IMR-90 (cell line): ENCODE measurements at regions not wholly inside any gene's neighbourhood (a gene's known extent, or its start where the extent isn't known, plus 50 kb on each side); places are given as distances from the start of the nearest gene placed in this dataset.

ENCODE experiments used
- ATAC-seq: fragments of 200-7000 bp; cut with Tn5 transposase; 2 replicates; pipeline ENCODE4 v1.9.1; 2020; ENCODE audit warnings: low read depth, mild to moderate bottlenecking, moderate library complexity
- BruUV-seq: library from RNA; stranded (reverse); fragments of 400-500 nt; replicated peaks from 2 replicates; lab custom pipeline; 2021; lab: Mats Ljungman, UMichigan
- CTCF ChIA-PET: fragments of 300-600 bp; formaldehyde crosslinking; extraction: SDS; loops from one replicate; lab custom pipeline; 2021; ENCODE audit warnings: antibody characterized with exemption; lab: Yijun Ruan, JAX
- POLR2A ChIA-PET: fragments of 300-600 bp; sonication (Branson Sonifier 250); formaldehyde crosslinking; loops from one replicate; lab custom pipeline; 2022; ENCODE audit warnings: antibody characterized with exemption; ENCODE audit not compliant: unreplicated experiment; lab: Charles Lee
- DNase-seq: peaks from one replicate; pipeline ENCODE4 v3.0.0; 2013
- H2AFZ ChIP-seq: replicated peaks from 2 replicates; pipeline ENCODE3; 2013; ENCODE audit warnings: low read length, mild to moderate bottlenecking; ENCODE audit not compliant: poor library complexity
- H2AK5ac ChIP-seq: 2 replicates; pipeline ENCODE4 v1.6.1; 2013; ENCODE audit warnings: low read depth, low read length, inconsistent platforms
- H2AK9ac ChIP-seq: replicated peaks from 2 replicates; pipeline ENCODE3; 2013; ENCODE audit warnings: mild to moderate bottlenecking, low read depth, low read length, moderate library complexity; ENCODE audit not compliant: poor library complexity
- H2BK120ac ChIP-seq: 2 replicates; pipeline ENCODE4 v1.6.1; 2013; ENCODE audit warnings: low read depth, low read length, inconsistent platforms
- H2BK15ac ChIP-seq: 3 replicates; pipeline ENCODE4 v1.6.1; 2013; ENCODE audit warnings: low read depth, low read length, inconsistent platforms
- H2BK20ac ChIP-seq: 2 replicates; pipeline ENCODE4 v1.6.1; 2013; ENCODE audit warnings: low read depth, mild to moderate bottlenecking, inconsistent platforms, low read length, moderate library complexity
- H2BK5ac ChIP-seq: 2 replicates; pipeline ENCODE4 v1.6.1; 2013; ENCODE audit warnings: mild to moderate bottlenecking, low read depth, low read length, inconsistent platforms; ENCODE audit not compliant: poor library complexity, severe bottlenecking
- H3K14ac ChIP-seq: replicated peaks from 2 replicates; pipeline ENCODE4 v1.6.1; 2013; ENCODE audit warnings: low read depth, low read length, inconsistent platforms
- H3K18ac ChIP-seq: 2 replicates; pipeline ENCODE4 v1.6.1; 2013; ENCODE audit warnings: low read depth, low read length, control low read depth
- H3K23ac ChIP-seq: 2 replicates; pipeline ENCODE4 v1.6.1; 2013; ENCODE audit warnings: low read depth, low read length, inconsistent platforms
- H3K27ac ChIP-seq: 2 replicates; pipeline ENCODE4 v1.5.1; 2013; ENCODE audit warnings: mild to moderate bottlenecking, control low read depth, low read length; ENCODE audit not compliant: insufficient read depth
- H3K27me3 ChIP-seq: 2 replicates; pipeline ENCODE4 v1.6.1; 2013; ENCODE audit warnings: low read length; ENCODE audit not compliant: control insufficient read depth, insufficient read depth
- H3K36me3 ChIP-seq: 2 replicates; pipeline ENCODE4 v1.6.1; 2013; ENCODE audit warnings: low read length, mixed read lengths; ENCODE audit not compliant: control insufficient read depth, insufficient read depth
- H3K4ac ChIP-seq: 2 replicates; pipeline ENCODE4 v1.6.1; 2013; ENCODE audit warnings: low read depth, low read length, inconsistent platforms
- H3K4me1 ChIP-seq: 2 replicates; pipeline ENCODE4 v1.6.1; 2013; ENCODE audit warnings: low read length, mixed read lengths; ENCODE audit not compliant: control insufficient read depth, insufficient read depth
- H3K4me2 ChIP-seq: 2 replicates; pipeline ENCODE4 v1.6.1; 2013; ENCODE audit warnings: low read depth, mild to moderate bottlenecking, control low read depth, low read length, moderate library complexity
- H3K4me3 ChIP-seq: 2 replicates; pipeline ENCODE4 v1.5.1; 2013; ENCODE audit warnings: low read depth, mild to moderate bottlenecking, control low read depth, low read length, moderate library complexity; ENCODE audit not compliant: insufficient read depth
- H3K56ac ChIP-seq: 2 replicates; pipeline ENCODE4 v1.6.1; 2013; ENCODE audit warnings: low read length, inconsistent platforms; ENCODE audit not compliant: insufficient read depth; ENCODE audit errors: extremely low read depth
- H3K79me1 ChIP-seq, 2 experiments: 2 replicates each; pipeline ENCODE4 v1.6.1; 2013; ENCODE audit warnings: low read length in 2 of 2, inconsistent platforms in 1 of 2, low read depth in 1 of 2
- H3K9ac ChIP-seq: 2 replicates; pipeline ENCODE4 v1.6.1; 2013; ENCODE audit warnings: low read depth, low read length, control low read depth
- H3K9me1 ChIP-seq: 2 replicates; pipeline ENCODE4 v1.6.1; 2013; ENCODE audit warnings: low read length, inconsistent platforms; ENCODE audit not compliant: insufficient read depth
- H3K9me3 ChIP-seq: 2 replicates; pipeline ENCODE4 v1.6.1; 2013; ENCODE audit warnings: low read length; ENCODE audit not compliant: control insufficient read depth, insufficient read depth
- H4K20me1 ChIP-seq: 2 replicates; pipeline ENCODE4 v1.6.1; 2013; ENCODE audit warnings: low read length, inconsistent platforms; ENCODE audit not compliant: insufficient read depth
- H4K5ac ChIP-seq: 2 replicates; pipeline ENCODE4 v1.6.1; 2013; ENCODE audit warnings: mild to moderate bottlenecking, low read depth, low read length, control low read depth
- H4K8ac ChIP-seq, 2 experiments: 2 replicates each; pipeline ENCODE4 v1.6.1; 2013; ENCODE audit warnings: low read depth in 2 of 2, low read length in 2 of 2, control low read depth in 1 of 2, inconsistent platforms in 1 of 2
- H4K91ac ChIP-seq: 2 replicates; pipeline ENCODE4 v1.6.1; 2013; ENCODE audit warnings: low read depth, low read length, inconsistent platforms; ENCODE audit not compliant: insufficient read depth
- CEBPB ChIP-seq: IDR thresholded peaks from 2 replicates; pipeline ENCODE4 v1.6.1; 2012; ENCODE audit warnings: low read depth, low read length, improper control_type of control experiment
- CHD1 ChIP-seq: IDR thresholded peaks from 2 replicates; pipeline ENCODE4 v1.6.1; 2012; ENCODE audit warnings: low read depth, low read length, improper control_type of control experiment
- CTCF ChIP-seq: conservative IDR thresholded peaks from 2 replicates; pipeline ENCODE4 v1.5.1; 2012; ENCODE audit warnings: mild to moderate bottlenecking, low read depth, low read length, improper control_type of control experiment
- FOS ChIP-seq: fragments of 150-350 bp; IDR thresholded peaks from 2 replicates; pipeline ENCODE4 v1.6.1; 2016; ENCODE audit warnings: low read depth, low read length
- MAFK ChIP-seq: IDR thresholded peaks from 2 replicates; pipeline ENCODE4 v1.6.1; 2012; ENCODE audit warnings: low read depth, low read length, improper control_type of control experiment
- MXI1 ChIP-seq: IDR thresholded peaks from 2 replicates; pipeline ENCODE4 v1.6.1; 2012; ENCODE audit warnings: low read depth, mild to moderate bottlenecking, low read length, moderate library complexity, borderline replicate concordance
- NFE2L2 ChIP-seq: fragments of 150-350 bp; IDR thresholded peaks from 2 replicates; pipeline ENCODE4 v1.6.1; 2016; ENCODE audit warnings: low read depth, mild to moderate bottlenecking, low read length
- POLR2A ChIP-seq: IDR thresholded peaks from 2 replicates; pipeline ENCODE4 v1.6.1; 2012; ENCODE audit warnings: mild to moderate bottlenecking, low read depth, low read length
- RAD21 ChIP-seq: IDR thresholded peaks from 2 replicates; pipeline ENCODE4 v1.6.1; 2012; ENCODE audit warnings: low read length, improper control_type of control experiment
- RCOR1 ChIP-seq: IDR thresholded peaks from 2 replicates; pipeline ENCODE4 v1.6.1; 2012; ENCODE audit warnings: mild to moderate bottlenecking, low read length, improper control_type of control experiment; ENCODE audit not compliant: insufficient replicate concordance
- RFX5 ChIP-seq: IDR thresholded peaks from 2 replicates; pipeline ENCODE4 v1.8.0; 2012; ENCODE audit warnings: low read depth, mild to moderate bottlenecking, low read length, moderate library complexity
- SMC3 ChIP-seq: fragments of 150-350 bp; IDR thresholded peaks from 2 replicates; pipeline ENCODE4 v1.6.1; 2016; ENCODE audit warnings: low read depth, mild to moderate bottlenecking, antibody characterized with exemption, low read length, moderate library complexity
- WGBS, 2 experiments: methylation state at CpG; one replicate each; pipeline versions ENCODE4 v1.1.5 to v1.1.7; 2013; ENCODE audit warnings: missing lambda C conversion rate in 2 of 2; ENCODE audit not compliant: insufficient read length in 1 of 2; ENCODE audit errors: extremely low coverage in 2 of 2; 5-methylcytosine and 5-hydroxymethylcytosine counted together
- dilution Hi-C: fragments of 300-500 bp; cut with HindIII; formaldehyde crosslinking; loops from one replicate; pipeline ENCODE4 v1.14.3; 2018; ENCODE audit warnings: low sequenced_read_pairs; ENCODE audit not compliant: unreplicated experiment
- in situ Hi-C: fragments of 300-500 bp; cut with MboI; formaldehyde crosslinking; loops from 3 replicates; pipeline ENCODE4 v1.14.3; 2019; ENCODE audit warnings: low sequenced_read_pairs, inconsistent platforms, mixed read lengths
- intact Hi-C: fragments of 100-400 bp; cut with micrococcal nuclease; formaldehyde crosslinking; loops from 2 replicates; pipeline ENCODE4 v1.10.0; 2022
- TF ChIP-seq, protein P1 (sequence below): fragments of 150-350 bp; IDR thresholded peaks from 2 replicates; pipeline ENCODE4 v1.6.1; 2017; ENCODE audit warnings: mild to moderate bottlenecking, antibody characterized with exemption, low read length, low read depth

DNA sequence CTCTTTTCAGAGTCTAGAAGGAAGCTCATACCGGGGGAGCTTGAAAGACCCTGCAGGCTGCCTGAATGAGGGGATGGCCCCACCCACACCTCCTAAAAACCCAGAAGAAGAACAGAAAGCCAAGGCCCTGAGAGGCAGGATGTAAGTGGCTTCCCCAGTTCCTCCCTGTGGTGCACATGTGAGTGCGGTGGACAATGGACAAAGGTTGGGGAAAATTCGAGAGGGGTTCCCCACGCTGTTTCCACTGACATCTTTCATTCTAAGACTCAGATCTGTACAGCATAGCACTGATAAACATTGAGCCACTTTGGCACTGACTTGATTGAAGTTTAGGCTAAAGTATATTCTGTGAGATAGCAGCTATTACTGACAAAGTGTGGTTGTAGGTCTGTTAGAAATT is 79.5 kb upstream of the UMPS start:
- dilution Hi-C loops (no loop called here), in situ Hi-C loops (no loop called here), intact Hi-C loops (no loop called here)
- Histone ChIP-seq H3K4ac (no peak overlapping the region), H3K4me1 (no peaks in the 10 kb centered on the region), H2AFZ (no peak overlapping the region), H4K8ac (no peak overlapping the region), H3K56ac (no peak overlapping the region), H2BK15ac (no peak overlapping the region), H3K27me3 (peaks cover 3% of the 10 kb centered on the region; the same call in 1 of the 2 replicates), H3K79me1 (no peaks in the 10 kb centered on the region), H2AK5ac (no peak overlapping the region), H3K23ac (no peak overlapping the region), H3K4me3 (no peak overlapping the region), H3K14ac (no peak overlapping the region), H3K36me3 (no peaks in the 10 kb centered on the region), H3K4me2 (no peak overlapping the region), H3K9me1 (0 out of 2 replicates have a peak, but pooled peaks cover 3% of the 10 kb centered on the region), H2BK20ac (no peak overlapping the region), H4K91ac (no peak overlapping the region), H2BK120ac (no peak overlapping the region), H3K9ac (no peak overlapping the region), H3K9me3 (no peaks in the 10 kb centered on the region), H4K20me1 (no peaks in the 10 kb centered on the region), H2BK5ac (no peak overlapping the region), H3K27ac (no peak overlapping the region), H3K18ac (no peak overlapping the region), H4K5ac (no peak overlapping the region), H2AK9ac (no peak overlapping the region)
- no peak for TF ChIP-seq FOS
- no peak for TF ChIP-seq NFE2L2
- TF ChIP-seq POLR2A, result no peak
- no peak for TF ChIP-seq MXI1
- no peak for TF ChIP-seq RAD21
- no peak for TF ChIP-seq MAFK
- TF ChIP-seq, protein P1, sequence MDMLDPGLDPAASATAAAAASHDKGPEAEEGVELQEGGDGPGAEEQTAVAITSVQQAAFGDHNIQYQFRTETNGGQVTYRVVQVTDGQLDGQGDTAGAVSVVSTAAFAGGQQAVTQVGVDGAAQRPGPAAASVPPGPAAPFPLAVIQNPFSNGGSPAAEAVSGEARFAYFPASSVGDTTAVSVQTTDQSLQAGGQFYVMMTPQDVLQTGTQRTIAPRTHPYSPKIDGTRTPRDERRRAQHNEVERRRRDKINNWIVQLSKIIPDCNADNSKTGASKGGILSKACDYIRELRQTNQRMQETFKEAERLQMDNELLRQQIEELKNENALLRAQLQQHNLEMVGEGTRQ, result no peak
- TF ChIP-seq CEBPB, result no peak
- no peak for TF ChIP-seq SMC3
- TF ChIP-seq RCOR1, result no peak
- no peak for TF ChIP-seq CTCF
- TF ChIP-seq RFX5, result no peak
- TF ChIP-seq CHD1, result no peak
- no TSS peak for BruUV-seq
- DNase-seq (no peak), ATAC-seq (no peak)
- no CpG with 5 or more reads among the region's 4 CpGs for WGBS, 2 experiments
- ChIA-PET POLR2A (no interaction called here), CTCF (no interaction called here)
